D721Med (cell line): ENCODE measurements at regions not wholly inside any gene's neighbourhood (a gene's known extent, or its start where the extent isn't known, plus 50 kb on each side); places are given as distances from the start of the nearest gene placed in this dataset.

Source experiments
- DNase-seq: peaks from one replicate; pipeline ENCODE4 v3.0.0; 2011; ENCODE audit warnings: low spot score; ENCODE audit not compliant: insufficient read length
- FAIRE-seq: peaks from 2 replicates; lab custom pipeline; 2011; peaks lifted over from hg19 to GRCh38; lab: Jason Lieb, UNC
- CTCF ChIP-seq: IDR thresholded peaks from 2 replicates; pipeline ENCODE4 v1.5.1; 2012; ENCODE audit warnings: mild to moderate bottlenecking, control low read depth; ENCODE audit not compliant: insufficient read depth; ENCODE audit errors: missing control alignments

GRCh38 chr2:142581491-142581890 lies 296.0 kb upstream of the KYNU start:
- TF ChIP-seq CTCF, result no peak
- no peak for FAIRE-seq
- DNase-seq, result no peak

- FAIRE-seq, result no peak
- TF ChIP-seq CTCF, result no peak
- no peak for DNase-seq
These were observed 296.8 kb upstream of the KYNU start for GRCh38 chr2:142580691-142581090.

GRCh38 chr2:142575561-142575960 lies 301.9 kb upstream of the KYNU start:
- TF ChIP-seq CTCF, result no peak
- FAIRE-seq (no peak), DNase-seq (no peak)

- no peak for FAIRE-seq
- no peak for DNase-seq
- TF ChIP-seq CTCF, result no peak
These were observed 303.1 kb upstream of the KYNU start for GRCh38 chr2:142574388-142574787.

GRCh38 chr2:142572346-142573132 lies 304.9 kb upstream of the KYNU start:
- DNase-seq, result no peak
- no peak for FAIRE-seq
- no peak for TF ChIP-seq CTCF

GRCh38 chr2:142571934-142572333 lies 305.5 kb upstream of the KYNU start:
- no peak for FAIRE-seq

More at GRCh38 chr2:142571934-142572333, 305.5 kb upstream of the KYNU start:
- TF ChIP-seq CTCF, result no peak
- DNase-seq, result no peak
